DOHH2 (cell line): ENCODE measurements at regions not wholly inside any gene's neighbourhood (a gene's known extent, or its start where the extent isn't known, plus 50 kb on each side); places are given as distances from the start of the nearest gene placed in this dataset.

Source experiments
- CTCF ChIP-seq: fragments of 200-600 bp; sonication (generic); IDR thresholded peaks from one replicate; pipeline ENCODE4 v1.5.1; 2014; ENCODE audit warnings: antibody characterized with exemption, mild to moderate bottlenecking, low read depth, low read length; ENCODE audit not compliant: poor library complexity, severe bottlenecking
- EZH2phosphoT487 ChIP-seq: fragments of 200-600 bp; sonication (generic); IDR thresholded peaks from 2 replicates; pipeline ENCODE4 v1.6.1; 2017; ENCODE audit warnings: borderline replicate concordance, mild to moderate bottlenecking, antibody characterized with exemption, low read length, moderate library complexity, mixed read lengths

GRCh38 chr2:223187256-223187655 lies 135.3 kb downstream of the KCNE4 start:
- TF ChIP-seq CTCF (no peak), EZH2phosphoT487 (no peak)
